Neural crest cell (in vitro differentiated cells): ENCODE measurements at regions not wholly inside any gene's neighbourhood (a gene's known extent, or its start where the extent isn't known, plus 50 kb on each side); places are given as distances from the start of the nearest gene placed in this dataset.
A peak's percentile ranks its signal among the peaks of the same experiment; 100 is the strongest.
"Not testable (repeated sequence)": the region's sequence is repeated elsewhere in the genome, so short reads cannot be mapped to it uniquely, and the experiment has no call there.

Source experiments
- DNase-seq: peaks from one replicate; pipeline ENCODE4 v3.0.0; 2021; ENCODE audit warnings: low read depth, mixed read lengths, low spot score
- H3K27ac Mint-ChIP-seq: one replicate; pipeline ENCODE4 v1.8.0; 2021; ENCODE audit warnings: mild to moderate bottlenecking, mixed read lengths; ENCODE audit not compliant: unreplicated experiment
- H3K27me3 Mint-ChIP-seq: 2 replicates; pipeline ENCODE4 v1.8.0; 2021; ENCODE audit warnings: low read depth, mild to moderate bottlenecking, mixed read lengths
- H3K36me3 Mint-ChIP-seq: 2 replicates; pipeline ENCODE4 v1.8.0; 2021; ENCODE audit warnings: low read depth, mild to moderate bottlenecking, mixed read lengths
- H3K4me1 Mint-ChIP-seq: 2 replicates; pipeline ENCODE4 v1.8.0; 2021; ENCODE audit warnings: mixed read lengths
- H3K4me3 Mint-ChIP-seq: one replicate; pipeline ENCODE4 v1.8.0; 2021; ENCODE audit warnings: mild to moderate bottlenecking, mixed read lengths
- H3K9me3 Mint-ChIP-seq: 2 replicates; pipeline ENCODE4 v1.8.0; 2021; ENCODE audit warnings: mixed read lengths
- TF ChIP-seq, protein P1 (sequence below): fragments of 200-600 bp; sonication (generic); conservative IDR thresholded peaks from 2 replicates; pipeline ENCODE4 v1.5.0; 2021; ENCODE audit warnings: antibody characterized with exemption, mild to moderate bottlenecking

- H3K27ac Mint-ChIP-seq = peak overlapping the region; percentile 86
- H3K9me3 Mint-ChIP-seq = no peaks in the 10 kb centered on the region
- peaks cover 4% of the 10 kb centered on the region for H3K36me3 Mint-ChIP-seq
- H3K4me1 Mint-ChIP-seq = peaks cover 50% of the 10 kb centered on the region
- H3K4me3 Mint-ChIP-seq = peak overlapping the region; percentile 9
- no peaks in the 10 kb centered on the region for H3K27me3 Mint-ChIP-seq
- DNase-seq = no peak
- TF ChIP-seq, protein P1, sequence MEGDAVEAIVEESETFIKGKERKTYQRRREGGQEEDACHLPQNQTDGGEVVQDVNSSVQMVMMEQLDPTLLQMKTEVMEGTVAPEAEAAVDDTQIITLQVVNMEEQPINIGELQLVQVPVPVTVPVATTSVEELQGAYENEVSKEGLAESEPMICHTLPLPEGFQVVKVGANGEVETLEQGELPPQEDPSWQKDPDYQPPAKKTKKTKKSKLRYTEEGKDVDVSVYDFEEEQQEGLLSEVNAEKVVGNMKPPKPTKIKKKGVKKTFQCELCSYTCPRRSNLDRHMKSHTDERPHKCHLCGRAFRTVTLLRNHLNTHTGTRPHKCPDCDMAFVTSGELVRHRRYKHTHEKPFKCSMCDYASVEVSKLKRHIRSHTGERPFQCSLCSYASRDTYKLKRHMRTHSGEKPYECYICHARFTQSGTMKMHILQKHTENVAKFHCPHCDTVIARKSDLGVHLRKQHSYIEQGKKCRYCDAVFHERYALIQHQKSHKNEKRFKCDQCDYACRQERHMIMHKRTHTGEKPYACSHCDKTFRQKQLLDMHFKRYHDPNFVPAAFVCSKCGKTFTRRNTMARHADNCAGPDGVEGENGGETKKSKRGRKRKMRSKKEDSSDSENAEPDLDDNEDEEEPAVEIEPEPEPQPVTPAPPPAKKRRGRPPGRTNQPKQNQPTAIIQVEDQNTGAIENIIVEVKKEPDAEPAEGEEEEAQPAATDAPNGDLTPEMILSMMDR = no peak
These were observed 145.5 kb upstream of the FGF13 start for GRCh38 chrX:138856881-138857604.

DNA sequence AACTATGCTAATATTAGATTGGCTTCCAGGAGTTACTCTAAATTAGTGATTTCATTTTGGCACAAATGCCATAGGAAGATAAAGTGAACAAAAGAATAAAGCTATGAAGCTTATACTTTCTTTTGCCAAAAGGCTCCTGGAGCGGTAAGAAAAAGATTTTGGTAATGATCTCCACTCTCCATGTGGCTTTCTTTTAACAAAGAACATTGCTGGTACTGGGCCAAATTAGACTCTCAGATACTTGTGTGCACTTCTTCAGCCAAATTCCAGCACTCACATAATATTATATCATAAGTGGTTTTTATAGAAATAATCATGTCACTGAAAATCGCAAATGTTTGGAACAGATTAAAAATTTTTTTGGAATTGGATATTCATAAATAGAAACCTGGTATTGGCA is 142.4 kb upstream of the FGF13 start:
- Mint-ChIP-seq H3K9me3 (no peaks in the 10 kb centered on the region), H3K36me3 (peaks cover 16% of the 10 kb centered on the region), H3K27me3 (no peaks in the 10 kb centered on the region), H3K4me3 (no peak overlapping the region), H3K27ac (no peak overlapping the region), H3K4me1 (peaks cover 47% of the 10 kb centered on the region)
- no peak for DNase-seq
- TF ChIP-seq, protein P1 = no peak

- Mint-ChIP-seq H3K27me3 (no peaks in the 10 kb centered on the region), H3K36me3 (peaks cover 16% of the 10 kb centered on the region), H3K4me1 (peaks cover 55% of the 10 kb centered on the region), H3K9me3 (no peaks in the 10 kb centered on the region), H3K4me3 (no peak overlapping the region), H3K27ac (no peak overlapping the region)
- no peak for DNase-seq
- TF ChIP-seq, protein P1 = no peak
These were observed 138.0 kb upstream of the FGF13 start for GRCh38 chrX:138849521-138849920.

GRCh38 chrX:138847930-138848329 is 136.4 kb upstream of the FGF13 start:
- TF ChIP-seq, protein P1 = peak; percentile 57
- Mint-ChIP-seq H3K4me3 (no peak overlapping the region), H3K27me3 (no peaks in the 10 kb centered on the region), H3K4me1 (peaks cover 70% of the 10 kb centered on the region), H3K36me3 (peaks cover 16% of the 10 kb centered on the region), H3K9me3 (no peaks in the 10 kb centered on the region), H3K27ac (no peak overlapping the region)
- no peak for DNase-seq

DNA sequence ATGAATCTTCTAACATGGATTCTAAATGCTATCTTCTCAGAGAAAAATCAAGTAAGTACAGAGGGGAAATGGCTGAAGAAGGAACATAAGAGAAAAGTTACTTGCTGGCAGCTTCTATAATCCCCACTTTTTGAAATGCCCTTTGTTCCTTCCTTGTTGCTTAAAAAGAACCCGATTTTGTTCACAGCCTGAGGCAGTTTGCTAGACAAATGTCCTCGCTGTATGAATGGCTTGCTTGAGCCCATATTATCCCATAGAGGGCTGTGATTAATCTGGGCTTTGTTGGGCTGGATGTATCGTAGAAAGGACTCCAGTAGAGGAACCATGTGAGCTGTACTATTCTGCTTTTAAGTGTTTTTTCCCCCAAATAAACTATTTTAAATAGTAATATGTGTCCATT is 134.3 kb upstream of the FGF13 start:
- no peaks in the 10 kb centered on the region for H3K27me3 Mint-ChIP-seq
- TF ChIP-seq, protein P1 = no peak

DNA sequence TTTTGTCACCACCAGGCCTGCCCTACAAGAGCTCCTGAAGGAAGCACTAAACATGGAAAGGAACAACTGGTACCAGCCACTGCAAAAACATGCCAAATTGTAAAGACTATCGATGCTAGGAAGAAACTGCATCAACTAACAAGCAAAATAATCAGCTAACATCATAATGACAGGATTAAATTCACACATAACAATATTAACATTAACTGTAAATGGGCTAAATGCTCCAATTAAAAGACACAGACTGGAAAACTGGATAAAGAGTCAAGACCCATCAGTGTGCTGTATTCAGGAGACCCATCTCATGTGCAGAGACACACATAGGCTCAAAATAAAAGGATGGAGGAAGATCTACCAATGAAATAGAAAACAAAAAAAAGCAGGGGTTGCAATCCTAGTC is 95.9 kb upstream of the FGF13 start:
- H3K4me3 Mint-ChIP-seq, H3K4me1 Mint-ChIP-seq, H3K27ac Mint-ChIP-seq, H3K27me3 Mint-ChIP-seq, DNase-seq: not testable (repeated sequence)
- Mint-ChIP-seq H3K9me3 (peaks cover 20% of the 10 kb centered on the region), H3K36me3 (peaks cover 44% of the 10 kb centered on the region)

More for the DNA sequence above, 134.3 kb upstream of the FGF13 start:
- Mint-ChIP-seq H3K36me3 (peaks cover 3% of the 10 kb centered on the region), H3K9me3 (no peaks in the 10 kb centered on the region), H3K4me3 (peak overlapping the region; percentile 60), H3K27ac (peak overlapping the region; percentile 98), H3K4me1 (peaks cover 57% of the 10 kb centered on the region)
- peak; percentile 9 for DNase-seq
